HepG2 (cell line): ENCODE measurements at regions not wholly inside any gene's neighbourhood (a gene's known extent, or its start where the extent isn't known, plus 50 kb on each side); places are given as distances from the start of the nearest gene placed in this dataset.

Source experiments
- CENPT ChIP-seq: sonication (generic); formaldehyde crosslinking; IDR thresholded peaks from 2 replicates; pipeline ENCODE4 v1.8.0; 2022; ENCODE audit warnings: low read depth, mild to moderate bottlenecking, moderate library complexity, missing genetic modification reagents
- CHCHD3 ChIP-seq: sonication (generic); formaldehyde crosslinking; IDR thresholded peaks from 2 replicates; pipeline ENCODE4 v1.8.0; 2022; ENCODE audit warnings: mild to moderate bottlenecking, missing genetic modification reagents, moderate library complexity
- DR1 ChIP-seq: sonication (generic); formaldehyde crosslinking; IDR thresholded peaks from 2 replicates; pipeline ENCODE4 v1.8.0; 2021; ENCODE audit warnings: mild to moderate bottlenecking, missing genetic modification reagents, inconsistent platforms
- EZH2 ChIP-seq: conservative IDR thresholded peaks from 2 replicates; pipeline ENCODE4 v1.6.1; 2012; ENCODE audit warnings: mild to moderate bottlenecking, low read depth, low read length, moderate library complexity
- GATA4 ChIP-seq: sonication (generic); IDR thresholded peaks from 2 replicates; pipeline ENCODE4 v1.6.1; 2016; ENCODE audit warnings: antibody characterized with exemption, low read depth, borderline replicate concordance
- IKZF1 ChIP-seq: fragments of 450-650 bp; IDR thresholded peaks from 2 replicates; pipeline ENCODE4 v1.7.1; 2016
- ISL2 ChIP-seq: sonication (generic); formaldehyde crosslinking; IDR thresholded peaks from 2 replicates; pipeline ENCODE4 v1.5.0; 2020; ENCODE audit warnings: missing genetic modification reagents
- JDP2 ChIP-seq: sonication (generic); formaldehyde crosslinking; IDR thresholded peaks from 2 replicates; pipeline ENCODE4 v1.8.1; 2022; ENCODE audit warnings: missing genetic modification reagents, borderline replicate concordance
- KLF6 ChIP-seq: IDR thresholded peaks from 2 replicates; pipeline ENCODE4 v1.8.0; 2016; ENCODE audit warnings: missing biosample characterization, missing genetic modification reagents
- MAF1 ChIP-seq: sonication (generic); formaldehyde crosslinking; IDR thresholded peaks from 2 replicates; pipeline ENCODE4 v1.5.0; 2020; ENCODE audit warnings: missing genetic modification reagents, borderline replicate concordance
- NCOR1 ChIP-seq: fragments of 200-600 bp; sonication (generic); IDR thresholded peaks from 2 replicates; pipeline ENCODE4 v1.7.0; 2017; ENCODE audit warnings: antibody characterized with exemption, low read length, borderline replicate concordance
- NFATC3 ChIP-seq: sonication (generic); formaldehyde crosslinking; IDR thresholded peaks from 2 replicates; pipeline ENCODE4 v1.5.1; 2020; ENCODE audit warnings: mild to moderate bottlenecking, missing genetic modification reagents
- POLR2A ChIP-seq, 2 experiments: IDR thresholded peaks; 2 replicates each; pipeline ENCODE4 v1.6.1; 2011; ENCODE audit warnings: low read depth in 2 of 2, low read length in 2 of 2, mild to moderate bottlenecking in 1 of 2, moderate library complexity in 1 of 2; ENCODE audit not compliant: insufficient read depth in 1 of 2
- SNAPC2 ChIP-seq: sonication (generic); formaldehyde crosslinking; IDR thresholded peaks from 2 replicates; pipeline ENCODE4 v1.8.1; 2022; ENCODE audit warnings: mild to moderate bottlenecking, missing genetic modification reagents
- SOX5 ChIP-seq: IDR thresholded peaks from 2 replicates; pipeline ENCODE4 v1.6.1; 2016; ENCODE audit warnings: borderline replicate concordance
- TBX3 ChIP-seq: fragments of 450-650 bp; IDR thresholded peaks from 2 replicates; pipeline ENCODE4 v1.6.1; 2017; ENCODE audit warnings: antibody characterized with exemption, mild to moderate bottlenecking, inconsistent platforms, borderline replicate concordance
- THYN1 ChIP-seq: sonication (generic); formaldehyde crosslinking; IDR thresholded peaks from 2 replicates; pipeline ENCODE4 v1.8.1; 2023; ENCODE audit warnings: low read depth, mild to moderate bottlenecking, moderate library complexity, missing genetic modification reagents, borderline replicate concordance
- YY1 ChIP-seq: IDR thresholded peaks from 2 replicates; pipeline ENCODE4 v1.6.1; 2011; ENCODE audit warnings: low read length, low read depth, moderate library complexity, mild to moderate bottlenecking; ENCODE audit not compliant: insufficient read depth, insufficient replicate concordance
- ZBTB8A ChIP-seq: sonication (generic); formaldehyde crosslinking; IDR thresholded peaks from 2 replicates; pipeline ENCODE4 v1.4.0; 2020; ENCODE audit warnings: mild to moderate bottlenecking, low read depth, missing genetic modification reagents, borderline replicate concordance
- ZFX ChIP-seq: sonication (generic); formaldehyde crosslinking; IDR thresholded peaks from 2 replicates; pipeline ENCODE4 v1.4.0; 2020; ENCODE audit warnings: mild to moderate bottlenecking, low read depth, missing genetic modification reagents, moderate library complexity
- ZFYVE20 ChIP-seq: sonication (generic); formaldehyde crosslinking; IDR thresholded peaks from 2 replicates; pipeline ENCODE4 v1.8.0; 2023; ENCODE audit warnings: low read depth, mild to moderate bottlenecking, moderate library complexity, missing genetic modification reagents, borderline replicate concordance
- ZMYM3 ChIP-seq: sonication (generic); formaldehyde crosslinking; IDR thresholded peaks from 2 replicates; pipeline ENCODE4 v1.5.1; 2020; ENCODE audit warnings: mild to moderate bottlenecking, missing genetic modification reagents
- ZNF232 ChIP-seq: sonication (generic); formaldehyde crosslinking; IDR thresholded peaks from 2 replicates; pipeline ENCODE4 v1.4.0; 2020; ENCODE audit warnings: missing genetic modification reagents, borderline replicate concordance
- ZNF337 ChIP-seq: sonication (generic); formaldehyde crosslinking; IDR thresholded peaks from 2 replicates; pipeline ENCODE4 v1.5.1; 2020; ENCODE audit warnings: missing genetic modification reagents, low read depth, mild to moderate bottlenecking, borderline replicate concordance
- ZNF562 ChIP-seq: sonication (generic); formaldehyde crosslinking; IDR thresholded peaks from 2 replicates; pipeline ENCODE4 v1.8.0; 2022; ENCODE audit warnings: missing genetic modification reagents, borderline replicate concordance
- ZNF567 ChIP-seq: sonication (generic); formaldehyde crosslinking; IDR thresholded peaks from 2 replicates; pipeline ENCODE4 v1.8.1; 2023; ENCODE audit warnings: mild to moderate bottlenecking, missing genetic modification reagents, borderline replicate concordance
- ZNF570 ChIP-seq: sonication (generic); formaldehyde crosslinking; IDR thresholded peaks from 2 replicates; pipeline ENCODE4 v1.4.0; 2020; ENCODE audit warnings: mild to moderate bottlenecking, missing genetic modification reagents, borderline replicate concordance
- ZNF629 ChIP-seq: sonication (generic); formaldehyde crosslinking; conservative IDR thresholded peaks from 2 replicates; pipeline ENCODE4 v1.5.0; 2020; ENCODE audit warnings: missing genetic modification reagents
- ZNF720 ChIP-seq: sonication (generic); formaldehyde crosslinking; IDR thresholded peaks from 2 replicates; pipeline ENCODE4 v1.4.0; 2020; ENCODE audit warnings: missing genetic modification reagents
- ZNF768 ChIP-seq: sonication (generic); formaldehyde crosslinking; IDR thresholded peaks from 2 replicates; pipeline ENCODE4 v1.4.0; 2020; ENCODE audit warnings: missing genetic modification reagents
- ZNF883 ChIP-seq: sonication (generic); formaldehyde crosslinking; IDR thresholded peaks from 2 replicates; pipeline ENCODE4 v1.5.1; 2020; ENCODE audit warnings: mild to moderate bottlenecking, missing genetic modification reagents; ENCODE audit errors: not compliant biosample characterization
- TF ChIP-seq, protein P1 (sequence below): sonication (generic); formaldehyde crosslinking; IDR thresholded peaks from 2 replicates; pipeline ENCODE4 v1.8.1; 2023; ENCODE audit warnings: missing genetic modification reagents, inconsistent platforms, borderline replicate concordance

DNA sequence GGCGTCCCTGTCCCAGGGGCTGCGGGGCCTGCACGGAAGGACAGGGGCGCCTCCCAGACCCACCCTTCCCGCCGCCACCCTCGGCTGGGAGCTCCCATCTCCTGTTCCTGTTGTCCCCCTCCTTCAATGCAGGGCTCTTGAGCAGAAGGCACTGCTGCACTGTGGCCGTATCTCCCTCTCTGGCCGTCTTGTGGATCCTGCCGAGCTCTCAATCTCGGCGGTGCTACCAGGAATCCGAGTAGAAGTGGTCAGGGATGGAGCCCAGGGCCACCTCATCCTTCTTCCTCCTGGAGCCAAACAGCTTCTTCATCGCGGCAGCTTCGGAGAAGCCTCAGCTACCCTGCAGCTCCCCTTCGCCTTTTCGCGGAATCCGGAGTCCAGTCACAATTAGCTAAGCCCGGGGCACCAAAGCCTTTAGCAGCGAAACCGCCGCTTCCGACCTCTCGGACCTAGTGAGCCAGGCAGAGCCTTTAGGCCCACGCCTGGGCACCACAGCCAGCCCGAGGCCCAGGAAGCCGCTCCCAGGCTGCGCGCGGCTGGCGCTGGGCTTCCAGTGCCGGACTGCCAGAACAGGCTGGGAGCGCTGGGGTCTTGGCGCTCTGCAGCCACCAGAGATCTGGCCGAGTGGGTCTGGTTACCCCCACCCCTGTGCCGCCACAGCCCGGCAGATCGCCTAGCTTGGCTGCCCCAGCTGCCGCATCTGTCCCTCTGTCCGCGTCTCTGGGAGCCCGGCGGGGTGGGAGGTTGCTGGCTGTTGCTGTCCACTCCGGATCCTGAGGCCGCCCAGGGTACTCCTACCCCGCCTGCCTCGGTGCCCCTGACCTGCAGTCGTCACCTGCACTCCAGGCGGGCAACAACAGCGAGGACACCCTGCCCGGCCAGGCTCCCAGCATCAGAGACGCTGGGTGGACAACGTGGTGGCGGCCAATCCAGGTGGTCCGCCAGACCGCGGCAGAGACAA is 69.1 kb downstream of the ASCL4 start (continued):
- TF ChIP-seq SNAPC2 (CRISPR knock-in tag) (no peak), ZNF570 (CRISPR knock-in tag) (no peak), ZNF629 (CRISPR knock-in tag) (no peak), ZNF768 (no peak), NFATC3 (CRISPR knock-in tag) (no peak), ZFX (CRISPR knock-in tag) (peak; percentile 37), THYN1 (CRISPR knock-in tag) (no peak), CENPT (CRISPR knock-in tag) (no peak), POLR2A (IDR thresholded peaks at IDR 0.05; ENCODE audit: insufficient read depth in 1 of 2, low read depth in 2 of 2, low read length in 2 of 2) (no peak), ZNF883 (CRISPR knock-in tag) (no peak), ZNF720 (CRISPR knock-in tag) (no peak), NCOR1 (no peak), ZNF337 (CRISPR knock-in tag) (no peak), ZMYM3 (CRISPR knock-in tag) (no peak), DR1 (CRISPR knock-in tag) (0 out of 2 replicates have a peak, but pooled peaks have one; percentile 24), TBX3 (no peak), ZNF562 (no peak), GATA4 (no peak), ZNF232 (no peak), KLF6 (no peak), SOX5 (no peak), YY1 (no peak), IKZF1 (no peak), CHCHD3 (CRISPR knock-in tag) (0 out of 2 replicates have a peak, but pooled peaks have one; percentile 59), ZBTB8A (CRISPR knock-in tag) (no peak), EZH2 (peak; percentile 46; the same call in 1 of the 2 replicates), ISL2 (CRISPR knock-in tag) (0 out of 2 replicates have a peak, but pooled peaks have one; percentile 14), ZNF567 (CRISPR knock-in tag) (0 out of 2 replicates have a peak, but pooled peaks have one; percentile 39), MAF1 (no peak), ZFYVE20 (CRISPR knock-in tag) (0 out of 2 replicates have a peak, but pooled peaks have one; percentile 64), JDP2 (CRISPR knock-in tag) (no peak)
- TF ChIP-seq, protein P1, sequence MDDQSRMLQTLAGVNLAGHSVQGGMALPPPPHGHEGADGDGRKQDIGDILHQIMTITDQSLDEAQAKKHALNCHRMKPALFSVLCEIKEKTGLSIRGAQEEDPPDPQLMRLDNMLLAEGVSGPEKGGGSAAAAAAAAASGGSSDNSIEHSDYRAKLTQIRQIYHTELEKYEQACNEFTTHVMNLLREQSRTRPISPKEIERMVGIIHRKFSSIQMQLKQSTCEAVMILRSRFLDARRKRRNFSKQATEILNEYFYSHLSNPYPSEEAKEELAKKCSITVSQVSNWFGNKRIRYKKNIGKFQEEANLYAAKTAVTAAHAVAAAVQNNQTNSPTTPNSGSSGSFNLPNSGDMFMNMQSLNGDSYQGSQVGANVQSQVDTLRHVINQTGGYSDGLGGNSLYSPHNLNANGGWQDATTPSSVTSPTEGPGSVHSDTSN (CRISPR knock-in tag) = no peak
